GM10266 (cell line): ENCODE measurements at regions not wholly inside any gene's neighbourhood (a gene's known extent, or its start where the extent isn't known, plus 50 kb on each side); places are given as distances from the start of the nearest gene placed in this dataset.
A peak's percentile ranks its signal among the peaks of the same experiment; 100 is the strongest.

Experiments
- DNase-seq: peaks from one replicate; pipeline ENCODE4 v3.0.0; 2012; ENCODE audit errors: extremely low spot score
- TF ChIP-seq, protein P1 (sequence below): IDR thresholded peaks from 2 replicates; pipeline ENCODE4 v1.5.1; 2012; ENCODE audit warnings: mild to moderate bottlenecking, low read depth; ENCODE audit not compliant: control insufficient read depth, insufficient read depth; ENCODE audit errors: missing control alignments

DNA sequence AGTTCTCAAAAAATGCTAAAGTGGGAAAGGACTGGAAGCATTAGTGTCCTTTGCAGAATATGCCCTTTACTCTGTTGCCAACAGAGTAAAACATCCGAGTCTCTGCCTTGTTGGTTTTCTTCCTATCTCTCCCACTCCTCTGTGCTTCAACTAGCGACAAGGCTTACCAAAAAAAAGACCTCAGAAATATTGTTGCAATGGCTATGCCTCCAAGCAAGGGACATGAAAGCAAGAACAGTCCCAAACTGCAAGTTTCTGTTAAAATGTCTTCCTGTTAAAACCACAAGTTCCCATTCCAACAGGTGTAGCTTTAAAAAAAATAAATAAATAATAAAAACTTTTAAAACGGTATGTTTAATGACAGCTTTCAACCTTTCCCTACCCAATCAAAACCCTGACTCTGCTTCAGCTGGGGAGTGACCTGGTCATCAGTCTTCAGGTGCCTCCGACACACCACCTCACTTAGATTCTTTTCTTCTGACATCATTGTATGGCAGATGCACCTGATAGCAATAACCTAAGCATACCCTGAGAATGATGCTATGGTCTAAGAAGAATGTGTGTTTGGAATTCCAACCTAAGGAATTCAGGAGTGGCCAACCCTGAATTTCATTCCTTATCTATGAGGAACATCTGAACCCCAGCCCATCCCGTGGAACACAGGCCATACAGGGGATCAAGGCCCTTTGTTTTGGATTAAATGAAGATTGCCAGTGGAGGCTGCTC lies 81.0 kb downstream of the RPS29 start:
- TF ChIP-seq, protein P1, sequence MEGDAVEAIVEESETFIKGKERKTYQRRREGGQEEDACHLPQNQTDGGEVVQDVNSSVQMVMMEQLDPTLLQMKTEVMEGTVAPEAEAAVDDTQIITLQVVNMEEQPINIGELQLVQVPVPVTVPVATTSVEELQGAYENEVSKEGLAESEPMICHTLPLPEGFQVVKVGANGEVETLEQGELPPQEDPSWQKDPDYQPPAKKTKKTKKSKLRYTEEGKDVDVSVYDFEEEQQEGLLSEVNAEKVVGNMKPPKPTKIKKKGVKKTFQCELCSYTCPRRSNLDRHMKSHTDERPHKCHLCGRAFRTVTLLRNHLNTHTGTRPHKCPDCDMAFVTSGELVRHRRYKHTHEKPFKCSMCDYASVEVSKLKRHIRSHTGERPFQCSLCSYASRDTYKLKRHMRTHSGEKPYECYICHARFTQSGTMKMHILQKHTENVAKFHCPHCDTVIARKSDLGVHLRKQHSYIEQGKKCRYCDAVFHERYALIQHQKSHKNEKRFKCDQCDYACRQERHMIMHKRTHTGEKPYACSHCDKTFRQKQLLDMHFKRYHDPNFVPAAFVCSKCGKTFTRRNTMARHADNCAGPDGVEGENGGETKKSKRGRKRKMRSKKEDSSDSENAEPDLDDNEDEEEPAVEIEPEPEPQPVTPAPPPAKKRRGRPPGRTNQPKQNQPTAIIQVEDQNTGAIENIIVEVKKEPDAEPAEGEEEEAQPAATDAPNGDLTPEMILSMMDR = no peak
- DNase-seq = no peak

DNA sequence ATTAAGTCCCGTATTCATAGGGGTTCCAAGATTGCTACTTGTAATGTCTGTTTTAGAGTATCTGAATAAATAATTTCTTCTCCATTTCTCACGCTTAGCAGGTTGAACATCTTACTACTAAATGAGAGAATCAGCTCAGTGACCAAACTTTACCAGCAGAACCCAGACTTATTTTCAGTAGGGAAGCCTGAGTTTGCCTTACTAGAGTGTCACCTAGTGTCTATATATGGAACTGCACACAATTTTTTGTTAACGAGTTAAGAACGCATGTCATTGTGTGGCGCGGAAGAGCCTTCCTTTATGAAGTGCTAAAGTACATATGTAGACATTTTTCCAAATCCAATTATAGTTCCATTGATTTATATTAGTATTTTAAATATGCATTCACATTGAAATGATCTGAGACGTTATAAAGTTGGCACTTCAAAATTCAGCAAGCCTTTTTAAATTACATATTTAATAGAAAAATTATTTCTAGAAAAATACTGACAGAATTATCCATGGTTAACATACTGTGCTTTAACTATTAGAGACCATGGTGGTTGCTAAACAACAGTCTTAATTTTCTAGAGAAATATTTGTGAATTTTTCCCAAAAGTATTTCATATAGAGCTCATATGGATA lies 88.3 kb downstream of the RPS29 start:
- DNase-seq = peak; percentile 53

DNA sequence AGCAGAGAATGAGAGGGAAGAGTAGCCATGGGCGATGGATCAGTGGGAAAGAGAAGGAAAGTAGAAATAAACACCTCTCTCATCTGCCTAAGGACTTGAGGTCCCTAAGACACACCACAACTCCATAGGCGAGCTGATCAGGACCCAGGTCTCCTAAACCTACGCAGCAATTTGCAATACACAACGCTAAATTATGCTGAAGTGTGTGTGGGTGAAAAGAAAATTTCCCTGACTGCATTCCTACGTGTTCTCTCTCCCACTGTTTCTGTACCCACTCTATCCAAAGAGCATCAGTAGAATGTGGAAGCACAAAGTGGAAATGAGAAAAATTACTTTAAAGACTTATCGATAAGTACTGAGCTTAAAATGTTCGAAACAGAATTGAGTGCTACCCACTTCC lies 88.9 kb downstream of the RPS29 start:
- TF ChIP-seq, protein P1 = no peak
- no peak for DNase-seq

More for the DNA sequence above, 88.3 kb downstream of the RPS29 start:
- TF ChIP-seq, protein P1 = peak; percentile 82

DNA sequence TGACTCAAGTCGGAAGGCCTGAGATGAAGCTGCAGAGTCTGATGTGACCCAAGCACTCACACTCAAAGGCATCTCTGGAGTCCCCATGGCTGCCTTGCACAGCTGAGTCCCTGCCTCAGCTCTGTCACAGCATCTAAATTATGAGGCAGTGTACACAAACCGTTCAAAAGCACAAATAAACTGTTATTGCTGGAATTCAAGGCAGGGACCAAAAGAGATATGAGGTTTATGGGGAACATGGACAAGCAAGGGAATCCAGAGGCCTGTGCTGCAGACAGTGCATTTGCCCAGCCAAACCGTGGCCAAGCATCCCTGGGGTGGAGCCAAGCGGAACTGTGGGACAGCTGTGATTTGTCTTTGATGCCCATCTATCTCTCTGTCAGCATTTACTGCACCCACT lies 91.3 kb downstream of the RPS29 start:
- TF ChIP-seq, protein P1 = no peak
- DNase-seq = no peak

DNA sequence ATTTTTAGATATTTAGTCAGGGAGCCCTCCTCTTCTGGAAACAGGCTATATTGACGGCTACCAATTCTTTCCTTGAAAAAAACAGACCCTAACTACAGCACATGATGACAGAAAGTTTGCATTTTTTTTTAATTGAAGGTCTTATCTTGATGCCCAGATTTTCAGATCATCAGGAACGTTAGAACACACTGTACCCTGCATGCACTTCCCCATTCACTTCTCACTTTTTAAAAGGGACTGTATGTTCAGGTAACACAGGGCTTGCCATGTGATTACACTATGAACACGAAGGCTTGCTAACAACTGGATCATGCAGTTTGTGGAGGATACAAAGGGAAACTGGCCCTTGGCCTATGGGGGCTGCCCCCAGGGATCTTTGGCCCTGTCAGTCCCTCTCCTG lies 92.6 kb downstream of the RPS29 start:
- TF ChIP-seq, protein P1 = no peak
- no peak for DNase-seq

DNA sequence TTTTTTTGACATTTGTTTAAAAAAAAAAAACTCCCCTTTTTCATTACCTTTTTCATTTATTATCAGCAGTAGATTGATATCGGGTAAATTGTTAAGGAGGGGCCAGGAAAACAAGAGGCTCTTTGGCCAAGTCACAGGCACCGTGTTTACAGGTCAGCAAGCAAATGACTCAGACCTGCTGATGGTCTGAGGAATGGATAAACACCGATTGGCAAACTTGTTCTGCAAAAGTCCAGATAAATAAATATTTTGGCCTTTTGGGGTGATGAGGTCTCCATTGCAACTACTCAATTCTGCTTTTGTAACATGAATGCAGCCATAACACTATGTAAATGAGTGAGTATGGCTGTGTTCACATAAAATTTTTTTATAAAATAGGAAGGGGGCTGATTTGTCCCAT lies 94.0 kb downstream of the RPS29 start:
- TF ChIP-seq, protein P1 = no peak
- no peak for DNase-seq

DNA sequence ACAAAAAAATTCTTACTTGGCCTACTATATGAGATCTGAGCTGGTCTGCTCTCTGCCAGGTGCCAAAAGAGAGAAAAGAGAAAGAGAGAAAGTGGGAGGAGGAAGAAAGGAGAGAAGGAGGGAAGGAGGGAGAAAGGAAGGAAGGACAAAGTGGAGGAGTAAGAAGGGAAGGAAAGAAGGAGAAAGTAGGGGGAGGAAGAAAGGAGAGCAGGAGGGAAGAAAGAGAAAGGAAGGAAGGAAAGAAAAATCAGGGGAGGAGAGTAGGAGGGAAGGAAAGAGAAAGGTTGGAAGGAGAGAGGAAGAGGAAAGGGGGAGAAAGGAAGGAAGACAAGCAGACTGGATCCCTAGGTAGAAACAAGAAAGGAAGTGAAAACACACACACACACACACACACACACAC lies 96.8 kb downstream of the RPS29 start:
- TF ChIP-seq, protein P1 = no peak
- DNase-seq = no peak
